GM21576 (cell line): ENCODE measurements at regions not wholly inside any gene's neighbourhood (a gene's known extent, or its start where the extent isn't known, plus 50 kb on each side); places are given as distances from the start of the nearest gene placed in this dataset.
"Not testable (repeated sequence)": the region's sequence is repeated elsewhere in the genome, so short reads cannot be mapped to it uniquely, and the experiment has no call there.

Experiments used
- ATAC-seq: cut with Tn5 transposase; IDR thresholded peaks from one replicate; pipeline ENCODE4 v1.9.1; 2021; ENCODE audit warnings: mild to moderate bottlenecking, moderate library complexity; ENCODE audit not compliant: unreplicated experiment

DNA sequence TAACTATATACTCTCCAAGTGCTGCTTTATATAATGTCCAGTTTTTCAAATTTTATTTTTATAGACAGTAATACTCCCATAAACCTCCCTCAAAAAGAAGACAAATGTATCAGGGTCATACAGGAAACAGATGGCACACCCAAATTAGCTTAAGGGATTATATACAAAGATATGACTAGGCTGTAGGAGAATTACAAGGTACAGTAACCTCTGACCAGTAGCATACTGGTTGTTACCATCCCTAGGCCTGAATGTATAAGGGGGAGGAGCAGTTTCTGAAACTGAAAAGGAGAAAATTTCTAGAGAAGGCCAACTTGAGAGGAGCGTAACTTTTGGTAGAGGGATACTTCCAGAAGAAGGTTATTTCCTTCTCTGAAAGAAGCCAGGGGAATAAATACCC, 122.6 kb upstream of the NBPF19 start:
- ATAC-seq: not testable (repeated sequence)

DNA sequence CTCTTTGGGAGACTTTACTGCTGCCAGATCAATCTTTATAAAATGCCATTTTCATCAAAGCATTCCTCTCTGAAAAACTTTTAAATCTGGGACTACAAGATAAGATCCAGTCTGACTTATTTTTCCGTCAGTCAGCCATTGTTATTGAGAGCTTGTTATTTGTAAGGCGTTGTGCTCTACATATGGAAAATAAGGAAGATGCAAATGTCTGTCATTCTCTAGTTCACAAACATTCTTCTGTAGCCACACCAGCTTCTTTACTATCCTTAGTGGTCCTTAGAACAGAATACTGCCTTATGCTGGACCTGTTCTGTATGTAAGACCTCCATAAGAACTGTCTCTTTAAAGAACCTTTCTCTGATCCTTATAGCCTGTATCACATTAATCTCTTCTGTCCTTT, 120.3 kb upstream of the NBPF19 start:
- not testable (repeated sequence) for ATAC-seq

DNA sequence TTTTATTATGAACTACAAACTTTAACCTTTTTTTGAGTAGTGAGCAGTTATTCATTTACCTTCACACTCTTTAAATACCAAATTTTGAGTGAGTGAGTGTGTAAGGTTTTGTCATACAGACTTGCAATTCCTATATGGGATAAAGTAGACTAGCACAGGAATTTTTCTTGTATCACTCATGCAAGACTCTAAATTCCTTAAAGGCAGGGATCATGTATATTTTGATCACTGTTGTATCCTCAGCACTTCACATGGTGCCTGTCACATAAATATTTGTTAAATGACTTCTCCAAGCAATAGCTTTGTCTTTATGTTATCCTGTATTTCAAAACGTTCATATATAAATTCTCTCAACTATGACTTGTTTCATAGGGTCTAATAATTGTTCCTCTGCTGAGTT, 119.1 kb upstream of the NBPF19 start:
- ATAC-seq: not testable (repeated sequence)

DNA sequence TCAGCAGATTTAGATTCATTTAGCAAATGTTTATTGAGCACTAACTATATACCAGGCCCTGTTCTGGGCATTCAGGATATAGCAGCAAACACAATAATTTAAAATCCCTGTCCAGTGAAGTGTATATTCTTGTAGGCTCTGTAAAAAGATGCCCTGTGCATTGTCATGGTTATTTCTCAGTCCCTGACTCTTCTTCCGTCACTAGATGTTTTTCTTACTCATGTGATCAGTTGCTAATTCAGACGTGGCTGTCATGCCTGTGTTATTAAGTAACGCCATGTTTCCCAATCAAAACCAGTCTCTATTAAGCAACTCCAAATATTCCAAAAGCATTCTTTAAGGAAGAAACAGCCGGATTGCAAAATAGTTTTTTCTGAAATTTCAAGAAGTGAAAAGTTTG, 118.7 kb upstream of the NBPF19 start:
- ATAC-seq: not testable (repeated sequence)

DNA sequence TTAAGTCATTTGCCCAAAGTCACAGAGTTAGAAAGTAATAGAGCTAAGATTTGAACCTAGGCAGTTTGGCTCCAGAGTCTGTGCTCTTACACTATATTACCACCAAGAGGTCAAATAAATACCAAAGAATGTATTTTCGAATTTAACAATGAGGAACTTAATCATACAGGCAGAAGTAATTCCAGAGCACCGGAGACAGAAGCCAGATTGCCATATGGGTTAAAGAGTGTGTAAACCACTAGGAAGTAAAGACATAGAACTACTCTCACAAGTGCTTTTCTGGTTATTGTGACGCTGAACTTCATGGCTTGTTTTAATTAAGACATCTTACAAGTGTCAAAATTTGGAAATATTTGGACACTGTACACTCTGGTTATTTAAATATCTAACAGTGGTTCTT, 114.5 kb upstream of the NBPF19 start:
- not testable (repeated sequence) for ATAC-seq

DNA sequence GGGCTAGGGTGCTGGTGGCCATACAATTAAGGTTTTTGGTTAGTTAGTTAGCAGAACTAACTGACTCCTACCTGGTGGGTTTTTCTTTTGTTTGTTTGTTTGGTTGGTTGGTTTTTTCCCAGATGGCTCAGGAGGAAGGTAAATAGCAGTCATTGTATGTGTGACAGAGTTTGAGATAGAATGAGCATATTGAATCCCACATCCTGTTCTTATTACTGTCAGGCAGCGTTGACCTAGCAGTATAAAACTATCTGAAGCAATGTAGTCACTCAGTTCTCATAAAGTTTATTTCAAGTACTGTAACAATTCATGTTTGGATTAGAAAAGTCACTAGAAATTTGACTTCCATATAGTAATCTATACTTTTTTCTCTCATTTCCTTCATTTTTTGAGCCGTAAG, 113.5 kb upstream of the NBPF19 start:
- not testable (repeated sequence) for ATAC-seq

DNA sequence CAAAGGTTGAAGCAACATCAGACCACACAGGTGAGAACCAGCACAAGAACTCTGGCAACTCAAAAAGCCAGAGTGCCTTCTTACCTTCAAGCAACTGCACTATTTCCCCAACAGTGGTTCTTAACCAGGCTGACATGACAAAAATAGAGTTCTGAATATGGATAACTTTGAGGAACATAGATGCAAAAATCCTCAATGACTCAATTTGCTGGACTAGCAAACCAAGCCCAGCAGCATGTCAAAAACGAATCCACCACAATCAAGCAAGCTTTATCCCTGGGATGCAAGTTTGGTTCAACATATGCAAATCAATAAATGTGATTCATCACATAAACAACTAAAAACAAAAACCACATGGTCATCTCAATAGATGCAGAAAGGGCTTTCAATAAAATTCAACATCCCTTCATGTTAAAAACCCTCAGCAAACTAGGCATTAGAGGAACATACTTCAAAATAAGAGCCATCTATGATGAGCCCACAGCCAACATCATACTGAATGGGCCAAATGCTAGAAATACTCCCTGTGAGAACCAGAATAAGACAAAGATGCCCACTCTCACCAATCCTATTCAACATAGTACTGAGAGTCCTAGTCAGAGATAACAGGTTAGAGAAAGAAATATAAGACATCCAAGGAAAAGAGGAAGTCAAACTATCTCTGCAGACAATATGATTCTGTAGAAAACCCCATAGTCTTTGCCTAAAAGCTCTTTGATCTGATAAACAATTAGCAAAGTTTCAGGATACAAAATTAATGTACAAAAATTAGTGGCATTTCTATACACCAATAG, 110.5 kb upstream of the NBPF19 start:
- ATAC-seq: not testable (repeated sequence)

DNA sequence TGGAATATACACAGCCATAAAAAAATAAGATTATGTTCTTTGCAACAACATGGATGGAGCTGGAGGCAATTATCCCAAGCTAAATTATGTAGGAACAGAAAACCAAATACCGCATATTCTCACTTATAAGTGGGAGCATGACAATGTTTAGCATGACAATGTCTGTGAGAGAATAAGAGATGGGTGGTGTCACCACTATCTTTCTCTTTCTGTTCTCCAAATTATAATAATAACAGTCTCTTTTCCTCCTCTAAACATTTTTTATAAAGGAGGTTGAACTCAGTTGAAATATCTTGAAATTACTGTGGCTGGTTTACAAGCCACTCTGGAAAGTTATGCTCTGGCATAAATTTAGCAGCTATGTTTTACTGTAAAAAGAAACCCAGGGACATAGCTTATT, 108.4 kb upstream of the NBPF19 start:
- not testable (repeated sequence) for ATAC-seq

DNA sequence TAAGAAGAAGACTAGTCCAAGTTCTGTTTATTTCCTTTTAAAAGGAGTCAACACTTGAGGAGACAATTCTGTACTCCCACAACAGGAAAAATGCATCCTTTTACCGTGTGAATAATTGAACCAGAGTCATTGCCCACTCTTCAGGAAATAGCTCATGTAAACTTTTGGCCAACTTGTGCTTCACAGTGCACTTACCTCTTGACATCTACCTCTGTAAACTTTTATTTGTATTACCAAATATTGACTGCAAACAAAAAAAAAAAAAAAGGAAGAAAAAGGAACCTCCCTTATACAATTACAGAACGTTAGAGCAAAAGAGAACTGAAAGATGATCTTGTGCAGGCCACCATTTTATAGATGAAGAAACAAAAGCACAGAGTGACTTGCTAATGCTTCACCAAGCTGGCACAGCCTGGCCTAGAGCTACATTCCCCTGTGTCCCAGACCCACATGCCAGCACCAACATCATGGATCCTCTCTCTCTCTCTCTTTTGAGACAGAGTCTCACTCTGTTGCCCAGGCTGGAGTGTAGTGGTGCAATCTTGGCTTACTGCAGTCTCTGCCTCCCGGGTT, 107.3 kb upstream of the NBPF19 start:
- ATAC-seq: not testable (repeated sequence)

DNA sequence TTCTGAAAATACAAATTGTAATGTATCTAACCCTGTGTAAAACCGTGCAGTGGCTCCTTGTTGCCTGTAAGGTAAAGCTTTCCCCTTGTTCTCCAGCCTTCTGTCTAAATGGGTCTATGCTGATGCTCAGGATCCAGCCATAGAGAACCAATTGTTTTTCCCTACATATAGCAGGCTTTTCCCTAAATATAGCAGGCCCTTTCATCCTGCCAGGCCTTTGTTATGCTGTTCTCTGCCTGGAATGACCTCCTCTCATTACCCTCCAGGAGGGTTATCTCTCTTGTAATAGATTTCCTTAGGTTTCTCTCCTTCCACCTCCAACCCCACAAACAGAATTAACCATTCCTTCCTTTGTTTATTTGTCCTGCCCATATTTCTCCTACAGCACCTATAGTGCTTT, 106.5 kb upstream of the NBPF19 start:
- not testable (repeated sequence) for ATAC-seq

DNA sequence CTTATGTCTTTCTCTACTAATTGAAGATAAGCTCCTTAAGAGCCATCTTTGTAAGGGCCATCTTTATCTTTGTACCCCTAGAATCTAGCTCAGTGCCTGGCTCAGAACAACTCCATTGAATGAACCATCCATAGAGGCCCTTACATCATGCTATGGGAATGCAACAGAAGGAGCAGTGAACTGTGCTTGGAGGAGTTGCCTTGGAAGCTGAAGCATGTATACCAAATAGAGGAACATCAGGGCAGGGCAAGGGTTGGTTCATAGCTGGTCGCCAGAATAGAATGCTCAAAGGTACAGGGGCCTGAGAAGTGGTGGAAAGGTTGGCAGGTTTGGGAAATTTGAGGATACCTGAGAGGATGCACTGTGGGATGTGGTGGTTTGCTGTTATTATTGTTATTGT, 105.8 kb upstream of the NBPF19 start:
- ATAC-seq: not testable (repeated sequence)

DNA sequence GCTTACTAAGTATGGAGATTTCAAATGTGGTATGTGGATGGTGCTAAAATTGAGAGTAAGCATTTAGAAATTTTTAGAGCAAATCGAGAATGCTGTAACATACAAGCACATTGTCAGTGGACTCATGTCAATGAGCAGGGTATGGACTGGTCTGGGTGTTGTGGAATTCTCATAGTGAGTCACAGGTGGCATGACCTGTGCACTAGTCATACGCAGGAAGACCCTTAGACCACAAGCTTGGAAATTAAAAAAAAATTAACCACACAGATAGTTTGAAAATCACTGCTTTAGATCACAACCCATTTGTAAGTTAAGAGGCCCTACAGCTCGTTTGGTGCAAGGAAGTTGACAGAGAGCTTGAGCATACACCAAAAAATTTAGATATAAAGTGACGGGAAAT, 102.9 kb upstream of the NBPF19 start:
- ATAC-seq: not testable (repeated sequence)

DNA sequence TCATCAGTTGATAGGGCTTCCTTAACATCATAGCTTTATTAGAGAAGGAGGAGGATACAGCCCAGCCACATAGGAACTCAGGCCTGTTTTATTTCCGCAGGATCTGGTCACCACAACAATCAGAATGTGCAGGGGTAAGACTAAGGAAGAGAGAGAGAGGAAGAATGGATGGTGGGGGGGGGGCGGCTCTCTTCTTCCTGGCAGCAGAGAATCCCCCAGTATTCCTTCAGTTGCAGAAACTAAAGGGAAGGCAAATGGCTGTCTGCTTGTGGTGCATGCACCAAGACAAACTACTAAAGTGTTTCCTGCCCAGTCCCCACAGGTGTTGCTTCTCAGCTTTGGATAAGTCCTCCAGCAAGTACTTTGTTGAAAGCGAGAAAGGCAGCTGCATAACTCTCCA, 96.4 kb upstream of the NBPF19 start:
- ATAC-seq: not testable (repeated sequence)

DNA sequence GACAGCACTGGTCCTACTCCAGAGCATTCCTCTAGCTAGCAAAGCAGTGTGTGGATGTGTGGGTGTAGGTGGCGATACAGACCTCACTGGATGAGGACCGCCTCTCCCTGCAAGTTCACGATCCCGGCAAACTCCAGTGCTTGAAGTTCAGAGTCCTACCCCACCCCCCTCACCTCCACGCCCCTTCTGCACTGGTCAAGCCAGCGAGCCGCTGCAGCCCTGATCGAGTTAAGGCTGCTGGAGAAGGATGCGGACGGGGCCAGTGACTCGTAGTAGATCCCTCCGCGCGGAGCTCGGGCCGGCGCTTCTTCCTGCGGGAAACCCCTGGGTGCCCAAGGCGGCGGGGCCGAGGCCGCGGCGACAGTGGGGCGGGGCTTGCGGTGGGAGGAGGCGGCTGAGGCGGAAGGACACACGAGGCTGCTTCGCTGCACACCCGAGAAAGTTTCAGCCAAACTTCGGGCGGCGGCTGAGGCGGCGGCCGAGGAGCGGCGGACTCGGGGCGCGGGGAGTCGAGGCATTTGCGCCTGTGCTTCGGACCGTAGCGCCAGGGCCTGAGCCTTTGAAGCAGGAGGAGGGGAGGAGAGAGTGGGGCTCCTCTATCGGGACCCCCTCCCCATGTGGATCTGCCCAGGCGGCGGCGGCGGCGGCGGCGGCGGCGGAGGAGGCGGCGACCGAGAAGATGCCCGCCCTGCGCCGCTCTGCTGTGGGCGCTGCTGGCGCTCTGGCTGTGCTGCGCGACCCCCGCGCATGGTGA, 84.5 kb upstream of the NBPF19 start:
- ATAC-seq: not testable (repeated sequence)

DNA sequence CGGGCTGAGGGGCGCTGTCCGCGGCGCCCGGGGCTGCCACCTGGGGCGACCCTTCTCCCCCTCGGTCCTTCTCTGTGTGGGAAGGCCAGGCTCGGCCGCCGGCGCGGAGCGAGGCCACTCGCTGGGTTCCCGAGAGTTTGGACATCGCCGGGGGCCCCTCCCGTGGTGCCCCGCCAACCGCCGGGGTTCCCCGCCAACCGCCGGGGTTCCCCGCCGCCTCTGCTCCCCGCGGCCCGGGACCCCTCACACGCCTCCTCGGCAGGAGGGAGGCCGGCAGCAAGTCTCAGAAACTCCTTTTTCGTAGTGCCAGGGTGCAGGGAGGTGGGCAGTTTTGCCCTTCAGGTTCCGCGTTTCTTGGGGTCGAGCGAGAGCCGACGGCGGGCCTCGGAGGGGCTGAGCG, 83.9 kb upstream of the NBPF19 start:
- ATAC-seq: not testable (repeated sequence)

DNA sequence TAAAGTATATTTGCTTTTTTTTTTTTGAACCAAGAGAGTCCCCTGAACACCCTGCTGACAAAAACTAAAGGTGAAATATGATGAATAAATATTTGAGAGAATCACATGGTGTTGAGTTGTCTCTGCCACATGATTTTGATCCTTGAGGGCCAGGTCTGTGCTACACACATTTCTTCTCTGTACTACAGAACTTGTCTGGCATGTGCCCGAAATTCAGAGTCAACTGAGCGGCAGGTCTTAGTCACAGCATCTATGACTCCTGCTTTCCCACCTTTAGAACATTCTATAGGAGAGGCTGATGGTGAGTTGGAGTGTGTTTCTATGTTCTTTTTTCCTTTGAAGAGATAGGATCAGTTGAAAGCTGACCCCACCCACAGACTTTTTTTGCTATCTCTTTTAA, 79.0 kb upstream of the NBPF19 start:
- not testable (repeated sequence) for ATAC-seq

DNA sequence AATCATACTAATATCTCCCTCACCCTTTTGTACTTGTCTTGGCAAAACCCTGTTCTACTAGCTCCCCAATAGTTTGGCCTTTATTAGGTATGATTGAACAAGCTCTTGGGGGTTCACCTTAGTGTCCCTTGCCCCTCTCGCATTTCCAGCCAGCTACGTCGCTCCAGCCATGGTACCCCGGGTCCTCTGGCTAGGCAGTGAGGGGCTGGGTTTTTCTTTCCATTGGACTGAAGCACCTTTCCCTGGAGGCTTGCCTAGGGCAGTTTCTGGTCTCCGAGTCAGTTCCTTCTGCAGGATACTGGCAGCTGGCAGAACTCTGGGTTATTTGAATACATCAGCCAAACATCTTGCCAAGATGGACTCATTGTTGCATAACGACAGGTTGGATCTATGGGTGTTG, 76.3 kb upstream of the NBPF19 start:
- ATAC-seq: not testable (repeated sequence)

DNA sequence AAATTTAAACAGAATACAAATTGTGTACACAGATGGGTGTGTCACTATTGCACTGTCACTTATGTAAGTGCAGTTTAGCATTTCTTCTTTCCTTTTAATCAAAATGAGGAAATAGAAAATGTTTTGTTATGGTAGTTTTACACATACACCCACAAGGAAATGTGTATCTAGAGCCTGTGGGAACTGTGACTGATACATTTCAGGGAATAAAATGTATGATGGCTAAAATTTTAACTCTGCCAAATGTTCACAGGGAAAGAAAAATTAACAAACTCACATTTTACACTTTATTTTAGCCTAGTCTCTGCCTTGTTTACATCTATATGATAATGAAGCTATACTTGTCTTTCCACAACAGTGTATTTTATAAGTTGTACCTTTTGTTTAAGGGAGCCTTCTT, 66.4 kb upstream of the NBPF19 start:
- ATAC-seq: not testable (repeated sequence)

DNA sequence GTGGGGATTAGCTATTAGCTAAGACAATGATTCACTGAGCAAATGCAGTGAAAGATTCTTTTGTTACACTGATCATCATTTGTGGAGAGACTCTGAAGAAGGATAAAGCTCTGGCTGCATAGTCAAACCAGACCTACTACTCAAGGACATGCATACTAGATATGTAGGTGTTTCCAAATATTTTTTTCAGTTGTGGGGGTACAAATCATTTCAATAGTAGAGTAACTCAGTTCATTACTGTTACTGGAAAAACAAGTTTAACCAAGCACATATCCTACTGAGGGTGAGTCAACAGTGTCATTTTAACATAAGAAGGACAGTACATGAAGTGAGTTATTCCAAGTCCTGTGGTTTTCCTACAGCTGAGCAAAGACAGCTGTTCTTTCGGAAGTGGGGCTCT, 59.5 kb upstream of the NBPF19 start:
- ATAC-seq: not testable (repeated sequence)

DNA sequence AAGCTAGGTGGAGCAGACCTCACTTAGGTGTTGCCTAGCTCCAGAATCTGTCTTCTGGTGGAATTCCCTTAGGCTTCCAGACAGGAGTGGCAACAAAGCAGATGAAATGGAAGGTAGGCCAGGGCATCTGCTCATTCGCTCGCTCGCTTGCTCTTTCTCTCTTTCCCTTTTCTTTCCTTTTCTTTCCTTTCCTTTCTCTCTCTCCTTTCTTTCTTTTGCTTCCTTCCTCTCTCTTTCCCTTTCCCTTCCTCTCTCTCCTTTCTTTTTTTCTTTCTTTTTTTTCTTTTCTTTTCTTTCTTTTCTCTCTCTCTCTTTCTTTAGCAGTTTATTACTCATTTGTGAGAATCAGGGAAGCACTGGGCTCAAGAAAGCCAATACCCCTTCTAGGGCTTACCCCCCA, 56.1 kb upstream of the NBPF19 start:
- not testable (repeated sequence) for ATAC-seq

DNA sequence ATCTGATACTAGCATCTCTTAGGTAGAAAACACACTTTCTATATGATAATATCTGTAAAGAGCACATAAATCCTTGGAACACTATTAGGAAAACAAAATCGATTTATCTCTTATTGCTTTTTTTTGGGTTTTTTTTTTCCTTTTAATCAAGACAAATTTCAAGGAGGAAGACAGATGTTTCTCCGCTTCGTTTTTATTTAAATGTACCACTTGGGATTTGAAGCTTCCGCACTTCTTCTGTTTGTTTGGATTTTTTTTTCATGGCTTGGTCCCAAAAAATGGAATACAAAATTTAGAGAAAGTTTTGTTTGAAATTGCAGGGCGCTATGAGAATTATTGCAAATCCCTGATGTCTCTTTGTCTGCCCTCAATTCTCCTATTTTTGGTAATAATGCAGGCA, 51.7 kb upstream of the NBPF19 start:
- ATAC-seq: not testable (repeated sequence)
